H1 (cell line): ENCODE measurements at regions not wholly inside any gene's neighbourhood (a gene's known extent, or its start where the extent isn't known, plus 50 kb on each side); places are given as distances from the start of the nearest gene placed in this dataset.

Experiments
- CBX8 ChIP-seq: fragments of 300-800, 300-1000 bp; sonication (generic); IDR thresholded peaks from 2 replicates; pipeline ENCODE4 v1.7.1; 2016; ENCODE audit warnings: low read depth, low read length, borderline replicate concordance
- EZH2 ChIP-seq: fragments of 200-600 bp; sonication (generic); IDR thresholded peaks from 2 replicates; pipeline ENCODE4 v1.7.1; 2012; ENCODE audit warnings: low read depth, mild to moderate bottlenecking, moderate library complexity, low read length, inconsistent platforms; ENCODE audit not compliant: severe bottlenecking
- PHF8 ChIP-seq: fragments of 200-600 bp; sonication (generic); conservative IDR thresholded peaks from 2 replicates; pipeline ENCODE4 v1.7.1; 2012; ENCODE audit warnings: low read depth, mild to moderate bottlenecking, inconsistent platforms, low read length, moderate library complexity
- RBBP5 ChIP-seq: IDR thresholded peaks from 2 replicates; pipeline ENCODE4 v1.7.1; 2012; ENCODE audit warnings: low read depth, mild to moderate bottlenecking, inconsistent platforms, low read length, moderate library complexity, borderline replicate concordance
- SAP30 ChIP-seq: fragments of 300-600 bp; sonication (generic); IDR thresholded peaks from 2 replicates; pipeline ENCODE4 v1.7.1; 2012; ENCODE audit warnings: low read length, moderate library complexity, mild to moderate bottlenecking, inconsistent platforms; ENCODE audit not compliant: insufficient read depth, insufficient replicate concordance
- SIN3A ChIP-seq, 2 experiments: IDR thresholded peaks in 1 of 2; conservative IDR thresholded peaks in 1 of 2; 2 replicates each; pipeline ENCODE4 v1.6.1; 2011 to 2012; ENCODE audit warnings: low read length in 2 of 2, improper control_type of control experiment in 1 of 2, low read depth in 1 of 2, mild to moderate bottlenecking in 1 of 2
- TF ChIP-seq, protein P1 (sequence below): IDR thresholded peaks from 2 replicates; pipeline ENCODE4 v1.6.1; 2011; ENCODE audit warnings: low read depth, mild to moderate bottlenecking, low read length; ENCODE audit not compliant: insufficient read depth
- TF ChIP-seq, protein P2 (sequence below): IDR thresholded peaks from 2 replicates; pipeline ENCODE4 v1.6.1; 2012; ENCODE audit warnings: low read length, inconsistent platforms

DNA sequence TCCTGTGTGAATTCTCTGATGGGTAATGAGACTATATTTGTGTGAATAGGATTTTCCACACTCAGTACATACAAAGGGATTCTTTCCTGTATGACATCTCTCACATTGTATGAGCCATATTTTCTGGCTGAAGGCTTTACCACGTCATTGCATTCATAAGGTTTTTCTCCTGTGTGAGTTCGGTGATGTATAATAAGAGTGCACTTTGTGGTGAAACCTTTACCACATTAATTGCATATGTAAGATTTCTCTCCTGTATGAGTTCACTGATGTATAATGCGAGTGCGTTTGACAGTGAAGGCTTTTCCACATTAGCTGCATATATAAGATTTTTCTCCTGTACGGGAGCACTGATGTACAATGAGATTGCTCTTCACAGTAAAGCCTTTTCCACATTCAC lies 455.4 kb upstream of the CNTN5 start (continued):
- TF ChIP-seq, protein P1, sequence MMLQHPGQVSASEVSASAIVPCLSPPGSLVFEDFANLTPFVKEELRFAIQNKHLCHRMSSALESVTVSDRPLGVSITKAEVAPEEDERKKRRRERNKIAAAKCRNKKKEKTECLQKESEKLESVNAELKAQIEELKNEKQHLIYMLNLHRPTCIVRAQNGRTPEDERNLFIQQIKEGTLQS, result no peak
- no peak for TF ChIP-seq PHF8
- TF ChIP-seq, protein P2, sequence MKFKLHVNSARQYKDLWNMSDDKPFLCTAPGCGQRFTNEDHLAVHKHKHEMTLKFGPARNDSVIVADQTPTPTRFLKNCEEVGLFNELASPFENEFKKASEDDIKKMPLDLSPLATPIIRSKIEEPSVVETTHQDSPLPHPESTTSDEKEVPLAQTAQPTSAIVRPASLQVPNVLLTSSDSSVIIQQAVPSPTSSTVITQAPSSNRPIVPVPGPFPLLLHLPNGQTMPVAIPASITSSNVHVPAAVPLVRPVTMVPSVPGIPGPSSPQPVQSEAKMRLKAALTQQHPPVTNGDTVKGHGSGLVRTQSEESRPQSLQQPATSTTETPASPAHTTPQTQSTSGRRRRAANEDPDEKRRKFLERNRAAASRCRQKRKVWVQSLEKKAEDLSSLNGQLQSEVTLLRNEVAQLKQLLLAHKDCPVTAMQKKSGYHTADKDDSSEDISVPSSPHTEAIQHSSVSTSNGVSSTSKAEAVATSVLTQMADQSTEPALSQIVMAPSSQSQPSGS, result no peak
- TF ChIP-seq SAP30, result no peak
- no peak for TF ChIP-seq CBX8
- no peak for TF ChIP-seq RBBP5
- TF ChIP-seq EZH2, result no peak
- no peak for TF ChIP-seq SIN3A (conservative IDR thresholded peaks at IDR 0.05 in 1 of 2, IDR thresholded peaks at IDR 0.05 in 1 of 2; ENCODE audit: low read depth in 1 of 2, low read length in 2 of 2)
